ENCODE measurements at regions not wholly inside any gene's neighbourhood (a gene's known extent, or its start where the extent isn't known, plus 50 kb on each side); places are given as distances from the start of the nearest gene placed in this dataset.

GRCh38 chr17:72318131-72318530 is 197.3 kb downstream of the SOX9 start:
- no peak for ATAC-seq (ENCODE audit: insufficient read depth, low FRiP score)
- no peak overlapping the region for H3K4me3 ChIP-seq

GRCh38 chr17:72321896-72322295 is 201.1 kb downstream of the SOX9 start:
- Histone ChIP-seq H3K27me3 (ENCODE audit: control insufficient read depth in 3 of 3, insufficient read depth in 3 of 3, low read length in 2 of 3) (no peaks in the 10 kb centered on the region), H3K9me3 (ENCODE audit: control insufficient read depth in 4 of 4, insufficient read depth in 3 of 4, low read length in 3 of 4) (peaks cover 0 to 3% (median 0%) of the 10 kb centered on the region in 4 donors), H3K36me3 (ENCODE audit: control insufficient read depth in 4 of 4, insufficient read depth in 4 of 4, low read length in 4 of 4) (no peaks in the 10 kb centered on the region), H3K4me3 (no peak overlapping the region), H3K9ac (ENCODE audit: insufficient read depth in 1 of 2, low read length in 2 of 2) (no peak overlapping the region), H3K27ac (ENCODE audit: low read depth in 1 of 2, low read length in 1 of 2) (no peak overlapping the region), H3K4me1 (ENCODE audit: control insufficient read depth in 5 of 5, insufficient read depth in 5 of 5, low read length in 5 of 5) (peaks cover 0 to 2% (median 0%) of the 10 kb centered on the region in 5 donors)
- 84 to 89% methylated on average over 4 of the region's 4 CpGs for WGBS, 2 donors
- TF ChIP-seq, protein P1, sequence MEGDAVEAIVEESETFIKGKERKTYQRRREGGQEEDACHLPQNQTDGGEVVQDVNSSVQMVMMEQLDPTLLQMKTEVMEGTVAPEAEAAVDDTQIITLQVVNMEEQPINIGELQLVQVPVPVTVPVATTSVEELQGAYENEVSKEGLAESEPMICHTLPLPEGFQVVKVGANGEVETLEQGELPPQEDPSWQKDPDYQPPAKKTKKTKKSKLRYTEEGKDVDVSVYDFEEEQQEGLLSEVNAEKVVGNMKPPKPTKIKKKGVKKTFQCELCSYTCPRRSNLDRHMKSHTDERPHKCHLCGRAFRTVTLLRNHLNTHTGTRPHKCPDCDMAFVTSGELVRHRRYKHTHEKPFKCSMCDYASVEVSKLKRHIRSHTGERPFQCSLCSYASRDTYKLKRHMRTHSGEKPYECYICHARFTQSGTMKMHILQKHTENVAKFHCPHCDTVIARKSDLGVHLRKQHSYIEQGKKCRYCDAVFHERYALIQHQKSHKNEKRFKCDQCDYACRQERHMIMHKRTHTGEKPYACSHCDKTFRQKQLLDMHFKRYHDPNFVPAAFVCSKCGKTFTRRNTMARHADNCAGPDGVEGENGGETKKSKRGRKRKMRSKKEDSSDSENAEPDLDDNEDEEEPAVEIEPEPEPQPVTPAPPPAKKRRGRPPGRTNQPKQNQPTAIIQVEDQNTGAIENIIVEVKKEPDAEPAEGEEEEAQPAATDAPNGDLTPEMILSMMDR (IDR thresholded peaks at IDR 0.05; ENCODE audit: control extremely low read depth, extremely low read depth) = no peak
- ATAC-seq (ENCODE audit: insufficient read depth, low FRiP score) (no peak), DNase-seq (no peak)

More at GRCh38 chr17:72318131-72318530, 197.3 kb downstream of the SOX9 start:
- 72 to 79% methylated on average over 5 of the region's 5 CpGs for WGBS, 2 donors
- no peak for DNase-seq
- TF ChIP-seq, protein P1 (IDR thresholded peaks at IDR 0.05; ENCODE audit: control extremely low read depth, extremely low read depth) = no peak
- Histone ChIP-seq H3K27ac (ENCODE audit: low read depth in 1 of 2, low read length in 1 of 2) (no peak overlapping the region), H3K4me1 (ENCODE audit: control insufficient read depth in 5 of 5, insufficient read depth in 5 of 5, low read length in 5 of 5) (peaks cover 0 to 2% (median 0%) of the 10 kb centered on the region in 5 donors), H3K9me3 (ENCODE audit: control insufficient read depth in 4 of 4, insufficient read depth in 3 of 4, low read length in 3 of 4) (peaks cover 0 to 3% (median 0%) of the 10 kb centered on the region in 4 donors), H3K9ac (ENCODE audit: insufficient read depth in 1 of 2, low read length in 2 of 2) (no peak overlapping the region), H3K36me3 (ENCODE audit: control insufficient read depth in 4 of 4, insufficient read depth in 4 of 4, low read length in 4 of 4) (no peaks in the 10 kb centered on the region), H3K27me3 (ENCODE audit: control insufficient read depth in 3 of 3, insufficient read depth in 3 of 3, low read length in 2 of 3) (no peaks in the 10 kb centered on the region)

DNA sequence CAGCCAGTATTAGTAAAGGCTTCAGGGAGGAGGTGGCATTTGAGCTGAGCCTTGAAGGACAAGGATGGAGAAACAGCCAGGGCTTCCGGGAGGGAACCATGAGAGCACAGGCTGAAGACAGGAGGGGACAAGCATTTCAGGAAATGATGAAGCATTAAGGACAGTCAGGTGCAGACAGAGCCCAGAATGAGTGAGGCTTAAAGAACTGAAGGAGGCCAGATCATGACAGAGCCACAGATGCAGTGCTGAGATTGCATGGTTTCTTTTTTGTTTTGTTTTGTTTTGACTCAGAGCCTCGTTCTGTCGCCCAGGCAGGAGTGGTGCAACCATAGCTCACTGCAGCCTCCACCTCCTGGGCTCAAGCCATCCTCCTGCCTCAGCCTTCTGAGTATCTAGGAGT is 211.5 kb downstream of the SOX9 start:
- no peak overlapping the region for H3K4me3 ChIP-seq
- no peaks in the 10 kb centered on the region for H3K36me3 ChIP-seq (ENCODE audit: control insufficient read depth in 4 of 4, insufficient read depth in 4 of 4, low read length in 4 of 4)
- DNase-seq (no peak), ATAC-seq (ENCODE audit: insufficient read depth, low FRiP score) (no peak)
- no peak overlapping the region for H3K27ac ChIP-seq (ENCODE audit: low read depth in 1 of 2, low read length in 1 of 2)
- H3K9me3 ChIP-seq (ENCODE audit: control insufficient read depth in 4 of 4, insufficient read depth in 3 of 4, low read length in 3 of 4) = peaks cover 0 to 8% (median 0%) of the 10 kb centered on the region in 4 donors
- H3K9ac ChIP-seq (ENCODE audit: insufficient read depth in 1 of 2, low read length in 2 of 2) = no peak overlapping the region
- WGBS, 2 donors = 75 to 76% methylated on average over 3 of the region's 3 CpGs
- peaks cover 0 to 4% (median 3%) of the 10 kb centered on the region in 3 donors for H3K27me3 ChIP-seq (ENCODE audit: control insufficient read depth in 3 of 3, insufficient read depth in 3 of 3, low read length in 2 of 3)
- TF ChIP-seq, protein P1 (IDR thresholded peaks at IDR 0.05; ENCODE audit: control extremely low read depth, extremely low read depth) = no peak
- H3K4me1 ChIP-seq (ENCODE audit: control insufficient read depth in 5 of 5, insufficient read depth in 5 of 5, low read length in 5 of 5) = peaks cover 0 to 4% (median 0%) of the 10 kb centered on the region in 5 donors

GRCh38 chr17:72333570-72333969 is 212.8 kb downstream of the SOX9 start:
- Histone ChIP-seq H3K27me3 (ENCODE audit: control insufficient read depth in 3 of 3, insufficient read depth in 3 of 3, low read length in 2 of 3) (peaks cover 0 to 4% (median 3%) of the 10 kb centered on the region in 3 donors), H3K4me3 (no peak overlapping the region), H3K9me3 (ENCODE audit: control insufficient read depth in 4 of 4, insufficient read depth in 3 of 4, low read length in 3 of 4) (peaks cover 0 to 8% (median 0%) of the 10 kb centered on the region in 4 donors), H3K36me3 (ENCODE audit: control insufficient read depth in 4 of 4, insufficient read depth in 4 of 4, low read length in 4 of 4) (no peaks in the 10 kb centered on the region), H3K27ac (ENCODE audit: low read depth in 1 of 2, low read length in 1 of 2) (no peak overlapping the region), H3K4me1 (ENCODE audit: control insufficient read depth in 5 of 5, insufficient read depth in 5 of 5, low read length in 5 of 5) (peaks cover 0 to 8% (median 3%) of the 10 kb centered on the region in 5 donors), H3K9ac (ENCODE audit: insufficient read depth in 1 of 2, low read length in 2 of 2) (no peak overlapping the region)
- TF ChIP-seq, protein P1 (IDR thresholded peaks at IDR 0.05; ENCODE audit: control extremely low read depth, extremely low read depth) = no peak
- DNase-seq (no peak), ATAC-seq (ENCODE audit: insufficient read depth, low FRiP score) (no peak)
- WGBS, 2 donors = 58 to 65% methylated on average over 2 of the region's 2 CpGs
